HG03520 (cell line): ENCODE measurements at regions not wholly inside any gene's neighbourhood (a gene's known extent, or its start where the extent isn't known, plus 50 kb on each side); places are given as distances from the start of the nearest gene placed in this dataset.

Experiments used
- ATAC-seq: cut with Tn5 transposase; IDR thresholded peaks from one replicate; pipeline ENCODE4 v1.9.1; 2021; ENCODE audit warnings: mild to moderate bottlenecking, moderate library complexity; ENCODE audit not compliant: unreplicated experiment

DNA sequence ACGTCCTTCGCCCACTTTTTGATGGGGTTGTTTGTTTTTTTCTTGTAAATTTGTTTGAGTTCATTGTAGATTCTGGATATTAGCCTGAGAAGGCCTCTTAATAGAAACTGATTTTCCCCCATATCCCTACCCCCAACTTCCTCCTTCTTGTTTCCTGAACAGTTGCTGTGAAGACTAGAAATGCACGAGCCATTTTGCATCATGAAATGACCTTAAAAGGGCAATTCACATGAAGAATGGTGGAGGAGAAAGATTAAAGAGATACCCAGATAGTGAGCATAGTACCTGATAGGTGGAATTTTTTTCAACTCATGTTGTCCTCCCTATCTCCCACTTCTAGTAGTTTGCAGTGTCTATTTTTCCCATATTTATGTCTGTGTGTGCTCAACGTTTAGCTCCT, 55.2 kb upstream of the KCNH8 start:
- ATAC-seq: no peak

DNA sequence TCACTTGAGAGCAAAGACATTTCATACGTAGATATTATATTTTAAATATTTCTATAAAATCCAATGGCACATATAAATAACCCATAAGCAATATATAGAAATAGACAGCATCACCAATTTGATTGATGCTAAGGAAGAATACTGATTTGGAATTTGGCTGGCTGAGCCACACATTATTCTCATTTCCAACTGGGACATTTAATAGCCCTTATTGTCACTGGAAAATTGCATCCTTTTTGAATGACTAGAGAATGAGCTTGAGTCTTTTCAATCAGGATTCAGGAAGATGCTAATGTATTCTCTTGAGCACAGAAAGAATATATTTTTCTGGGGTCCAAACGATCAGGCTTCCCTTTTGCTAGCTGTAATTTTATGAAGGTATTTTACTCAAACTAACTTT, 70.9 kb upstream of the KCNH8 start:
- ATAC-seq: no peak

DNA sequence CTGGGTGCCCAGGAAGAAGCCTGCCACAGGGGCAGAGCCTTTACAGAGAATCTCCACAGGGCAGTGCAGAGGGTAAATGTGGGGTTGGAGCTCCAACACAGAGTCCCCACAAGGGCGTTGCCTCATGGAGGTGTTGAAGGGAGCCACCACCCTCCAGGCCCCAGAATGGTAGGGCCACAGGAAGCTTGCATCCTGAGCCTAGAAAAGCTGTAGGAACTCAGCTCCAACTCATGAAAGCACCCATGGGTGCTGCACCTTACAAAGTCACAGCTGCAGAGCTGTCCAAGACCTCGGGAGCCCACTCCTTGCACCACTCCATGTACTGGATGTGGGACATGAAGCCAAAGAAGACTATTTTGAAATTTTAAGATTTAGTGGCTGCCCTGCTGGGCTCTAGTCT, 73.3 kb upstream of the KCNH8 start:
- ATAC-seq: no peak

DNA sequence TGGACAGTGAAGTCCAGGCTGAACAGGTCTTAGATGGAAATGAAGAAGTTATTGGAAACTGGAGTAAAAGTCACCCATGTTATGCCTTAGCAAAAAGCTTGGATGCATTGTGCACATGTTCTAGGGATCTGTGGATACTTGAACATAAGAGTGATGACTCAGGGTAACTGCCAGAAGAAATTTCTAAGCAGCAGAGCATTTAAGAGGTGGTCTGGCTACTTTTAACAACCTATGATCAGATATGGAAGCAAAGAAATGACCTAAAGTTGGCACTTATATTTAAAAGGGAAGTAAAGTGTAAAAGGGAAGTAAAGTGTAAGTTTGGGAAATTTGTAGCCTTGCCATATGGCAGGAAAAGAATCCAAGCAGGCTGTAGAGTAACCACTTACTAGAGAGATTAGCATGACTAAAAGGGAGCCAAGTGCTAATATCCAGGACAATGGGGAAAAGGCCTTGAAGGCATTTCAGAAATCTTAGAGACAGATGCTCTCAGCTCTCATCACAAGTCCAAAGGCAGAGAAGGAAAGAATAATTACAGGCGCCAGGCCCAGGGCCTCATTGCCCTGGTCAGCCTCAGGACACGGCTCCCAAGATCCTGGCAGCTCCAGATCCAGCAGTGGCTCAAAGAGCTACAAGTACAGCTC, 73.9 kb upstream of the KCNH8 start:
- no peak for ATAC-seq

DNA sequence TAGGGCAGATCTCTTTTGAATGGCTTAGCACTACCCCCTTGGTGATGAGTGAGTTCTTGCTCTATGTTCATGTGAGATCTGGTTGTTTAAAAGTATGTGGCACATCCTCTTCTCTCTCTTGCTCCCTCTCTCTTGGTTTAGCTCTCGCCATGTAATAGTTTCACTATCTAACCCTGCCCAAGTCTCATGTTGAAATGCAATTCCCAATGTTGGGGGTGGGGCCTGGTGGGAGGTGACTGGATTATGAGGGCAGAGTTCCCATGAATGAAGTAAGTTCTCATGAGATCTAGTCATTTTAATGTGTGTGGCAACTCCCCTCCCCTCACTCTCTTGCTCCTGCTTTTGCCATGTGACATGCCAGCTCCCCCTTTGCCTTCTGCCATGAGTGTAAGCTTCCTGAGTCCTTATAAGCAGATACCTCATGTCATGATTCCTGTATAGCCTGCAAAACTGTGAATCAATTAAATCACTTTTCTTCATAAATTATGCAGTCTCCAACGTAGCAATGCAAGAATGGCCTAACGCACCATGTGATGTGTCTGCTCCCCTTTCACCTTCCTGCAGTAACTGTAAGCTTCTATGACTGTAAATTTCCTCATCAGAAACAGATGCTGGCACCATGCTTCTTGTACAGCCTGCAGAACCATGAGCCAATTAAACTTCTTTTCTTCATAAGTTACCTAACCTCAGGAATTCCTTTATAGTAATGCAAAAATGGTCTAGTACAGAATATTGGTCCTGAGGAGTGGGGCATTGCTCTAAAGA, 74.8 kb upstream of the KCNH8 start:
- no peak for ATAC-seq

DNA sequence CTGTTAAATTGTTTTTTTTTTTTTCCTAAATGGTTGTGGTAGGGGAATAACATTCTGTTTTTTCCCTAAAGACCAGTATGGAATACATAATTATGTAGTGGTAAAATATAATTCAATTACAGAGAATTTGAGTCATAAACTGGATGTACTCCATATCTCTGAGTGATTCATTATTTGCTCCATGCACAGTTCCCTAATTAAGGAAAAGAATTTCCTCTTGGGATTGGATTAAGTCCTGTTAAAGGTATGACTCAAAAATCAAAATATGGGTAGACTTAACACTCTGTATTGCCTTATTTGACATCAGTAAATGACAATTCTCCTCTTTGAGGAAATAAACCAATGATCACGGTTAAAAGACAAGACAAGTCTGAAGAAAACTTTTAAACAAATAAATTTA, 78.0 kb upstream of the KCNH8 start:
- no peak for ATAC-seq

DNA sequence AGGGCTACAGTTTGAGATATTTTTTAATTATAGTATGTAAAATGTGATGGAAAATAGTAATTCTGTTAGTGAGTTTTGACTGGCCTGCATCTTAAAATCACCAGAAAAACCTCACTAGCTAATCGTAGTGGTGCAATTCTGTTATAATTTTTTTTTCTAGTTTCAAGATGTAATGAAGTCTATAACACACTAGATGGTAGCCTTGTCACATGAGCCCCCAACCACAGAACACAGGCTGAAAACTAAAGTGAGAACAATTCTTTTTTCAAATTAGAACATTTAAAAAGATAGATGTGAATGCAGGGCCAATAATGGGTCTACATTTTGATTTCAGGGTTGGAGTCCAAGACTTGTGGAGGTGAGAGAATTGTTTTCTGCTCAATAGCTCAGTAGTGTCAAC, 83.3 kb upstream of the KCNH8 start:
- ATAC-seq: no peak

DNA sequence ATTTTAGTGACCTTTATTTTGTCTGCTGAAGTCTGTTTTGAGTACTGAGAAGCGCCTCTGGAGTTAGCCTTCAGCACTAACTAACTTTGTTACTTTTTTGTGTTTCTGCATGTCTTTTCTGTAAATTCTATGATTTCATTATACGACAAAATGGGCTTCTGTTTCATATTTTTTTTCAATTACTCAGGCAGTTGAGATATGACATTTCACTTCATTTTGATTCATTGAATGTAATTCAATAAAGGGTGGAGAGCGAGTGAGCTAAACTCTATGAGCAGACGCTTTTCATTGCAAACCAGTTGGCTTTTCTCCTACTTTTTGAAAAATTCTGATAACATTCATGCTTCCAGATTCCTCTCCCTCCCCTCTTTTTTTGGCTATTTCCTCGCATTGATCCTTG, 84.4 kb upstream of the KCNH8 start:
- ATAC-seq: no peak

DNA sequence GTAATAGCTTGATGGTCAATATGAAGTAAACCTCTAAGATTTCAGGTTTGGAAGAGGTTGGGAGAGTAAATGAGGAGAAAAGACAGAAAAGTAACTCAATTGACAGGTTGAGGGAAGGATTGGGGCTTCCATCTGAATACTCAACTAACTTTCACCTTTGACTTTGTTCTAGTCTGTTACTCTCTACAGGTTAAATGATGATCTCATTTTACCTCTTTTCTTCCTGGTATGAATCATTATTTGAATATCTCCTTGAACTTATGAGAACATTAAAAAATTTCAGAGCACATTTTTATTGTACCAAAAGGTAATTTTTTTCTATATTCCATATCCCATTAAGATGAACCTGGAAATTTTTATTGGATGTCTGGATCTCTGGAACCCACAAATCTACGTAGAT, 87.9 kb upstream of the KCNH8 start:
- ATAC-seq: no peak

DNA sequence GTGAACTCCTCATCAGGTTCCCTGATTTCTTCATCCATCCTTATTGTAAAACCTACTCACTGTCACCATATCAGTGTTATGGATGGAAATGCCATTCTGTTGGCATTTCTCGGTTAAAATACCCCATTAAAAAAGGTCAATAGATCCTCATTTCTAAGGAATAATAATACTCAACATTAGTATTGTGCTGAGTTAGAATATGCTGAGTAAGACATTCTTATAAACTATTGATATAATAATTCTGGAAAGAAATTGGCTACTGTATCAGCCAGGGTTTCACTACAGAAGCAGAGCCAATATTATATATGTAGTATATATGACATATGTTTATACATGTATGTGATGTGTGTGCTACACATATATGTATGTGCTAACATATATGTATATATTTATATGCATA, 95.4 kb upstream of the KCNH8 start:
- no peak for ATAC-seq

DNA sequence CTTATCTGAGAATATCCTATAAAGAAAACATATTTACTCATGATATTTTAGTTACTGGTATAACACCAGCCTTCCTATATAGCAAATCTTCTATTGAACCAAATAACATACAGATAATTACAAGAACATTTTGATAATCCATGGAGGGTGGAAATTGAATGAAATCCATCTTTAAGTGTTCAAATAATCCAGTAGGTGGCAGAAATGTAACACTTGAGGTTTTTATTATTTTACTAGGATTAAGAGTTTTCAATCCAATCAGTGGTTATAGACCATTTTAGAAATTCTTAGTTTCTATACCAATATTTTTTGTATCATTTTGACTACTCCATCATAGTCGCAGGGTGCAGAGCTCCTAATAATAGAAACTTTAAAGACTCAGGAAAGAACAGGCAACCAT, 101.9 kb upstream of the KCNH8 start:
- ATAC-seq: no peak

DNA sequence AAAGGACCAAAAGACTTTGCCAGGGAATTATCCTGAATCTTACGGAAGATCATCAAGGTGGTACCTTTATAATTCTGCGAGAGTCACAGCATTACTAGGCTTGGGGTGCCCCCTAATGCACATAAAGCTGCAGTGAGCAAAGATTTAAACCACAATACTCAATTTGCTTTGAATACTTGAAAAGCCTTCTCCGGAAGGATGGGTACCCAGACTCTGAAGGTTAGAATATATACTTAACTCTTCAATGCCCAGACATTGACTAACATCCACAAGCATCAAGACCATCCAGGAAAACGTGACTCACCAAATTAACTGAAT, 117.8 kb upstream of the KCNH8 start:
- no peak for ATAC-seq

DNA sequence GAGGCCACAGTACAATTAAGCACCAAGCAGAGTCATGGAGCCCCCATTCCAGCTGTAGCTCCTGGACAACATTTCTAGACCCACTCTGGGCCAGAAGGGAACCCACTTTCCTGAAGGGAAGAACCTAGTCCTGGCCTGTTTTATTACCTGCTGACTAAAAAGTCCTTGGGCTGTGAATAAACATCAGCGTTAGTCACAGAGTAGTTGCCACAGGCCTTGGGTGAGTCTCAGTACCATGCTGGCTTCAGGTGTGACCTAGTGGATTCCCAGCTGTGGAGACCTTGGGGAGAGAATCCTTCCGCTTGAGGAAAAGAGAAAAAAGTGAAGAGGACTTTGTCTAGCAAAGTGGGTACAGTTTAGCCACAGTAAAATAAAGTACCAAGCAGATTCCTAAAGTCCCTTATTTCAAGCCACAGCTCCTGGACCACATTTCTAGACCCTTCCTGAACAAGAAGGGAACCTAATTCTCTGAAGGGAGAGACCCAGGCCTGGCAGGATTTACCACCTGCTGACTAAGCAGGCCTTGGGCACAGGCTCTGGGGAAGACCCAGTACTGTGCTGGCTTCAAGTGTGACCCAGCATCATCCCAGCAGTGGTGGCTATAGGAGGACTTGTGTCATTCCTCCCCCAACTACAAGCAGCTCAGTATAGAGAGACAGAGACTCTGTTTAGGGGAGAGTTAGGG, 118.3 kb upstream of the KCNH8 start:
- no peak for ATAC-seq

DNA sequence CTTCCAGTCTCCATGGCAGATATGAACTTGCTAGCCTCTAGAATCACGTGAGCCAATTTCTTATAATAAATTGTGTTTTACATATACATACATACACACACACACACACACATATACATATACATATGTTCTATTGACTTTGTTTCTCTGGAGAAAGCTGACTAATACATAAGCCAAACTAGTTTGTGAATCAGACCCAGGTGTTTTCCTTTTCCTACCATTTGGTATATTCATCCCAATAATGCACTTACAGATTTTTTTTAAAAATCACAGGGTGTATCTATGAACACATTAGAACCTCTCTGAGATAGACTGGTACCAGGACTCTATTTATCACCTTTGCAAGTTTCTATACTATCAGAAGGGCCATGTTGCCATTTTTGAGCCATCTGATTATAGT, 122.9 kb upstream of the KCNH8 start:
- no peak for ATAC-seq

DNA sequence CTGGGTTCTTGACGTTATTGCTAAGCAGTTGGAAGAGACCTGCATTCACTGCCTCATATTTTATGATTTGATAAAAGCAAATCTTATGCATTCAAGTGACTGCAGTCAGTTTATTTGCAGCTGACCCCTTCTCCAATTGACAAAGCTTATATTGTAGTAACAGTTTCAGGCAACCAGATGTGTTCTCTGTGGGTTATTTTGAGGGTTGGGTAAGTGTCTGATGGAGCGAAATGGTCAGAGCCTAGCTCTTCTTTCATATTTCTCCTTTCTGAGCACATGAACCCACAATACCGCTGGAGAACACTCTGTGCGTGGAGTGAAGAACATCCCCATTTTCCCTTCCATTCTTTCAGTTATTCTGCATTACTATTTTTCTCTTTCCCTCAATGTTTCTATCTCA, 125.8 kb upstream of the KCNH8 start:
- no peak for ATAC-seq

DNA sequence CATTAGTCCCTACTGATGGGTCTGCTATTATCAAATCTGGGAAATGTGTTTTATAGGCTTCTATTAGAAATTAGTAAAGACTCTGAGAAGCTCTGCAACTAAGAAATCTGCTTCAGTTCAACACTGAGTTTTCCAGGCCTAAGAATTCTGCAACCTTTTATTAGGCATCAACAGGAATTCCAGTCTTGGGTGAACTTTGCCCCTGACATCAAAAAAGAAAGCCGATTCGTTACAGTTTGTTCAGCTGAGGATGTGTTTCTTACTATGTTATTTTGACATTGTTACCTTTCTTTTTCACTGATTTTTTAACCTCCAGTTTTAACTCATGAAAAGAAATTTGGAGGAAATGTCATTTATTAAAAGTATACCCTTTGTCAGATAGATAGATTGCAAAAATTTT, 131.5 kb upstream of the KCNH8 start:
- ATAC-seq: no peak

DNA sequence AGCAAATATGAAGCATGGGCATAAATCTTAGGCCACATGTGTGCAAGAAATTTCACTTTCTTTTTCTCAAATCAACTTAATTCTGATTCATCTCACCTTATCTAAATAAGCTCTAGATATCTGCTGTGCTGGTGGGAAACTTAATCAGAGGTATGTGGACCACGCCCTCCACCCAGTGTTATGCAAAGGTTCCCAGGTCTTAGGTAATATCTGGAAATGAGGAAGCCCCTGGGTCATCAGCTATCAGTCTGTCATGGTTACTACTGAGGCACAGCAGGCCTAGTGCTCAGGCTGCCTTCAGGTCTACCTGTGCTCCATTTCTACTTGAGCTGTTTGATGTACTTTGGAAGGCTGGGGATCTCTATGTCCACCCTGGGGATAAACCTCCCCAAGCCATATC, 134.4 kb upstream of the KCNH8 start:
- no peak for ATAC-seq

DNA sequence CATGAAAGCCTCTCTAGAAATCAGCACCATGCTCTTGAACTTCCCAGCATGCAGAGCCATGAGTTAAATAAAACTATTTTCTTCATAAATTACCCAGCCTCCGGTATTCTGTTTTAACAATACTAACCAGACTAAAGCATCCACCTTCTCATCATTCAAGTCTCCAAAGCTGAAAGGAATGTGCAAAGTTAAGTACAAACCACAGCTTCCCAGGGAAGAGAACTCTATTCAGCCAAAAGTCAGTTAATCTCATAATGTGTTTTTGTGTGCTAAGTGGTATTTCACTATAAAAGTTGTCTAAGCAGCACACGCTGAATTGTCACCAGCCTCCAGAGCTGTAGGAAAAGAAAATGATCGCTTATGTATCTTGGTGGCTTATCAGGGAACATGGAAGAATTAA, 135.5 kb upstream of the KCNH8 start:
- no peak for ATAC-seq

DNA sequence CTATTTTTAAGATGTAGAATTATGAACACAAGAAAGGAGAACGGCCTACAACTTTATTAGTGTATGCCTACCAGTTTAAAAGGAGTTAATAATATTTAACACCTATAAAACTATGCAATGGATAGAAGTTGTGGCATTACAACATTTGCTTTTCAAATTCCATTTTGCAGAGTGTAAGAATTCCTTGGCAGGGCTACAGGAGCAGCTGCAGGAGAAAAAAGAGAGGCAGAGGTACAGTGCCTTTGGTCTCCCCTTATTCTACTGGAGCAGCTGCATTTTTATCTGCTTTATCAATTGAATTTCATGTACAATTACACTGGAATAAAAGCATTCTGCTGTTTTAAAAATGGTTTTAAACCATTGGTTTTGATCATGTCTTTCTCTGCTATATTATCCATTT, 145.7 kb upstream of the KCNH8 start:
- ATAC-seq: no peak

DNA sequence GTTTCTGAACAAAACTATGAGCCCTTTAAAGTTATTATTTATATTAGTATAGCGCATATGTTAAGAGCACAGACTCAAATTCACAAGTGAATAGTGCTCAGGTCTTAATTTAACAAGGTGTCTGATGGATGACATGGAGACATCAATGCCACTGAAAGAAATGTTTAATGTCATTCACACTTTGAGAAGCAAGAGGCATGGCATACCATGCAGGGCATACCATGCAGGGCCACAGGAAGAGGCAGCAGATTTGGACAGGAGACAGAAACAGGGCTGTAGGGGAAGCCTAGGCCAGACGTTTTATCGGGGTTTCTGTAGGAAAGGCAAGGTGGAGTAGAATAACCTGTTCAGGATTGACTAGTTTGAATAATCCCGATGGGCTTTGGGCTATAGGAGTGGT, 150.2 kb upstream of the KCNH8 start:
- no peak for ATAC-seq

DNA sequence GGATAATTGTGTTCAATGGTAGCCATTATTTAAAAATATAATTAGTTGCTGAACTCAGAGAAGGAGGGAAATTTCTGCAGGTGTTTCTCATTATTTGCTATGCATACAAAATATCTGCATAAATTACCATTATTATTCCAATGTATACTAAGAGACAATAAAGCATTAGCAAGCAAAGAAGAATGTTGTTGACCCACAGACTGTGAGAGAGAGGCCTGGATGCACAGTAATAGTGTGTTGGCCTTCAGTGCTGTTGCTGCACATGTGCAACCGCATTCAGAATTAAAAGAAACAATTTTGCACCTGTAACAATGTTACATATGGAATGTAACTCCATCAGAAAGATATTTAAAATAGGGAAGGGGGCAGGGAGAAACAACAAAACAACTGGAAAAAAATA, 155.6 kb upstream of the KCNH8 start:
- ATAC-seq: no peak

DNA sequence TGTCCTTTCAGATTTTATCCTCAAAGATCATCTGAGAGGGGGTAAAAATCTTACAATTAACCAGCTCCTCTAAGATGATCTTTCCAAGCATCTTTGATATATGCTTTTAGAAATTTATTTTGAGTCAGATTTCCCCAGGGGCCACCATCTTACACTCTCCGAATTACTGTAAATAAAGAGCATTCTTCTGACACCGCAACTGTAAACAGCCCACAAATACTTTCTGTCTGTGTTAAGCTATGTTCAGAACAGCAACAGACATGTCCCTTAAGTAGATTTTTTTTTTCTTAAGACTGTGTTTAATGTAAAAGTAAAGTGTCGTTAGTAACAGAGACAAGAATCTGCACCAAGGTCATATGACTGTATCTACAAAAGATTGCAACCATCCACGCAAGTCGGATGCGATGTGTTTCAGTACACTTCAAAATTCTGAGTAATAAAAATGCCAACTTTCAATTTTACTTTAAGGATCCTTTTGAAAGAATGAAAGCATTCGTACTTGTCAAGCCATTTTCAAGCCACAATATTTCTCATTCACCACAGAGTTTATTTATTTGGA, 159.0 kb upstream of the KCNH8 start:
- ATAC-seq: no peak
